Left lung (tissue), 4 donors: ENCODE measurements at regions not wholly inside any gene's neighbourhood (a gene's known extent, or its start where the extent isn't known, plus 50 kb on each side); places are given as distances from the start of the nearest gene placed in this dataset.
A peak's percentile ranks its signal among the peaks of the same experiment; 100 is the strongest.

ENCODE experiments used
- ATAC-seq: fragments of 200-7000 bp; cut with Tn5 transposase; one replicate; pipeline ENCODE4 v1.9.1; 2020; ENCODE audit warnings: moderate library complexity
- DNase-seq, 4 donors: peaks; one replicate each; pipeline ENCODE4 v3.0.0-alpha.2; 2013 to 2020
- H3K27ac ChIP-seq, 2 donors: fragments of 200-600 bp; sonication (generic) in 1 of 2; one replicate each; pipeline versions ENCODE4 v1.5.0 to v1.8.0; 2020 to 2021
- H3K27me3 ChIP-seq, 2 donors: fragments of 200-600 bp; sonication (generic) in 1 of 2; one replicate each; pipeline versions ENCODE4 v1.5.0 to v1.8.0; 2020 to 2021
- H3K36me3 ChIP-seq, 2 donors: fragments of 200-600 bp; sonication (generic) in 1 of 2; one replicate each; pipeline versions ENCODE4 v1.5.0 to v1.8.0; 2020 to 2021
- H3K4me1 ChIP-seq, 2 donors: fragments of 200-600 bp; one replicate each; pipeline ENCODE4 v1.8.0; 2021
- H3K4me3 ChIP-seq, 2 donors: fragments of 200-600 bp; sonication (generic) in 1 of 2; one replicate each; pipeline versions ENCODE4 v1.5.0 to v1.8.0; 2020 to 2021; ENCODE audit warnings: mild to moderate bottlenecking in 1 of 2
- H3K9me3 ChIP-seq, 2 donors: fragments of 200-600 bp; sonication (generic) in 1 of 2; one replicate each; pipeline versions ENCODE4 v1.5.0 to v1.8.0; 2020 to 2021
- CTCF ChIP-seq, 2 donors: fragments of 200-600 bp; sonication (generic) in 1 of 2; IDR thresholded peaks; one replicate each; pipeline versions ENCODE4 v1.5.0 to v1.8.0; 2021; ENCODE audit warnings: antibody characterized with exemption in 2 of 2
- intact Hi-C, 2 donors: fragments of 100-400 bp; cut with DNase I; formaldehyde crosslinking; loops; one replicate each; pipeline versions ENCODE4 v1.11.2 to v1.14.2; 2022
- donor health status: DM: no; HTN: yes; CAD: no.
- donor health status: DM: no; HTN: no; CAD: no.

- Histone ChIP-seq H3K4me1 (no peaks in the 10 kb centered on the region), H3K36me3 (no peaks in the 10 kb centered on the region), H3K4me3 (no peak overlapping the region), H3K27me3 (no peaks in the 10 kb centered on the region), H3K9me3 (no peaks in the 10 kb centered on the region), H3K27ac (no peak overlapping the region)
- ATAC-seq (no peak), DNase-seq (no peak)
- intact Hi-C loops, result no loop called here
- no peak for TF ChIP-seq CTCF (IDR thresholded peaks at IDR 0.05)
Observed at GRCh38 chr5:107269678-107270077, 401.1 kb downstream of the EFNA5 start.

- DNase-seq, result peak in 1 of 4 donors; percentile 18
- H3K9me3 ChIP-seq, result no peaks in the 10 kb centered on the region
- no peak for ATAC-seq
- no peaks in the 10 kb centered on the region for H3K36me3 ChIP-seq
- H3K27ac ChIP-seq, result no peak overlapping the region
- H3K4me3 ChIP-seq, result no peak overlapping the region
- no peaks in the 10 kb centered on the region for H3K27me3 ChIP-seq
- intact Hi-C loops, result no loop called here
- TF ChIP-seq CTCF (IDR thresholded peaks at IDR 0.05), result no peak
- no peaks in the 10 kb centered on the region for H3K4me1 ChIP-seq
Observed at GRCh38 chr5:107269256-107269655, 401.5 kb downstream of the EFNA5 start.

DNA sequence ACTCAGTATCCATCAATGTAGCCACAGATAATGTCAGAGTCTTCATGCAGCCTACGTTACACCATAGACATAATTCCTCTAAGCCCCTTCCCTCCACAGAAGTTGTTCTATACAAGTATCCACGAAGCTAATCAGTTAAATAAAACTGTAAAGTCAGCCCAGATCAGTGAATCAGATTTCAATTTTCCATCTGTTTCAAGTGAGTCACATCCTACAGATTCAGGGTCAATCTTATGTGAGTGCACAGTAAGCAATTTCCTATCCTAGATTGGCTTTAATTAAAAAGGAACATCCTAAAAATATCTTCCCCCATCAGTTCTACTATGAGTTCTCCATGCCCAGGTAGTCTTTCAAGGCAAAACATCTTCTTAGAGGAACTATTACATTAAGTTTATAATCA lies 402.5 kb downstream of the EFNA5 start:
- Histone ChIP-seq H3K27me3 (no peaks in the 10 kb centered on the region), H3K9me3 (no peaks in the 10 kb centered on the region), H3K4me3 (no peak overlapping the region), H3K4me1 (no peaks in the 10 kb centered on the region), H3K27ac (no peak overlapping the region), H3K36me3 (no peaks in the 10 kb centered on the region)
- ATAC-seq (no peak), DNase-seq (no peak)
- intact Hi-C loops, result no loop called here
- no peak for TF ChIP-seq CTCF (IDR thresholded peaks at IDR 0.05)

GRCh38 chr5:107266100-107266499 lies 404.6 kb downstream of the EFNA5 start:
- Histone ChIP-seq H3K4me1 (no peaks in the 10 kb centered on the region), H3K27me3 (no peaks in the 10 kb centered on the region), H3K4me3 (no peak overlapping the region), H3K36me3 (no peaks in the 10 kb centered on the region), H3K9me3 (peaks cover 0 to 2% of the 10 kb centered on the region in 2 donors), H3K27ac (no peak overlapping the region)
- intact Hi-C loops, result no loop called here
- TF ChIP-seq CTCF (IDR thresholded peaks at IDR 0.05), result no peak
- no peak for ATAC-seq
- no peak for DNase-seq

DNA sequence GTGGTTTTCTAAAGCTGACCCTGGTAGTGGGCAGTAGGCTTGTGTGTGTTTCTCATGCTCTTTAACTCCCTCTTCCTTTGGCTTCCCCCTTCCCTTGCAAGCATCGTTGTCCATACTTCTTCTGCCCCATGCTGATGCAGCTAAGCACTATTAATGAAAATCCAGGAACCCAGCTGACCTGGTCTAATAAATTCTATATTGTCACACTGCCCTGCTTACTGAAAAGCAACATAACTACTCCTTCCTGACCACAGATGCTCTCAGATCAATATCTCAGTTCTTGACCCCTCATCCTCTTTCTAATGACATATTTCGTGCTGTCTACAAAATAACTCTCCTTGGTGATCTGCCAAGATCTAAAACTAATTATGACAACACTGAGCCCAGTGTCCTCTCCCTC lies 405.5 kb downstream of the EFNA5 start:
- intact Hi-C loops, result no loop called here
- no peak for DNase-seq
- Histone ChIP-seq H3K36me3 (no peaks in the 10 kb centered on the region), H3K27me3 (no peaks in the 10 kb centered on the region), H3K4me1 (no peaks in the 10 kb centered on the region), H3K27ac (no peak overlapping the region), H3K4me3 (no peak overlapping the region), H3K9me3 (peaks cover 0 to 2% of the 10 kb centered on the region in 2 donors)
- ATAC-seq, result no peak
- no peak for TF ChIP-seq CTCF (IDR thresholded peaks at IDR 0.05)
